ENCODE measurements at regions not wholly inside any gene's neighbourhood (a gene's known extent, or its start where the extent isn't known, plus 50 kb on each side); places are given as distances from the start of the nearest gene placed in this dataset.

- TF ChIP-seq CTCF (IDR thresholded peaks at IDR 0.05) (no peak), POLR2A (IDR thresholded peaks at IDR 0.05) (no peak)
These were observed 769.1 kb downstream of the CCDC85A start for GRCh38 chr2:56952871-56953270.

All from esophagus squamous epithelium (tissue), 4 donors.